HG02981 (cell line): ENCODE measurements at regions not wholly inside any gene's neighbourhood (a gene's known extent, or its start where the extent isn't known, plus 50 kb on each side); places are given as distances from the start of the nearest gene placed in this dataset.
"Not testable (repeated sequence)": the region's sequence is repeated elsewhere in the genome, so short reads cannot be mapped to it uniquely, and the experiment has no call there.

Experiments
- ATAC-seq: cut with Tn5 transposase; IDR thresholded peaks from one replicate; pipeline ENCODE4 v1.9.1; 2021; ENCODE audit warnings: mild to moderate bottlenecking, moderate library complexity; ENCODE audit not compliant: unreplicated experiment

GRCh38 chrX:11836284-11836683 lies 78.2 kb downstream of the MSL3 start:
- no peak for ATAC-seq

DNA sequence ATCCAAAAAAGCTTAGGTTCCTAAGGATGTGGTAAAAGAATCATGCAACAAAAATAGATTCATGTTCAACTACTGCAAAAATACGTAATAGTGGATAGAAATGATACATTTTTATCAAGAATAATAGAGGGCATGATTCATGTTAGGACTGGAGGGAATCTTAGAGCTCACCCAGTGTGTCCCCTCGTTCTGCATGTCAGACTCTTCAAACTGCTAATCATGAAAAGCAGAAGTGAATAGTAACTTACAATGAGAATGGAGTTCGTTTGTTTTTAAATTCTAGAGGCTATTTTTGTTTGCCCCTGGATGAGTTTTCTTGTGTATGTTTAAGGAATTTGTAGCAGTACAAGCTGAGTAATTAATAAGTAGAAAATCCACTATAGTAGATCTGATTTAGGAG lies 79.4 kb downstream of the MSL3 start:
- no peak for ATAC-seq

- no peak for ATAC-seq
Measured at GRCh38 chrX:11864171-11864570, 106.1 kb downstream of the MSL3 start.

- no peak for ATAC-seq
Measured at GRCh38 chrX:11867610-11868345, 109.7 kb downstream of the MSL3 start.

- no peak for ATAC-seq
Measured at GRCh38 chrX:11870789-11871188, 112.8 kb downstream of the MSL3 start.

DNA sequence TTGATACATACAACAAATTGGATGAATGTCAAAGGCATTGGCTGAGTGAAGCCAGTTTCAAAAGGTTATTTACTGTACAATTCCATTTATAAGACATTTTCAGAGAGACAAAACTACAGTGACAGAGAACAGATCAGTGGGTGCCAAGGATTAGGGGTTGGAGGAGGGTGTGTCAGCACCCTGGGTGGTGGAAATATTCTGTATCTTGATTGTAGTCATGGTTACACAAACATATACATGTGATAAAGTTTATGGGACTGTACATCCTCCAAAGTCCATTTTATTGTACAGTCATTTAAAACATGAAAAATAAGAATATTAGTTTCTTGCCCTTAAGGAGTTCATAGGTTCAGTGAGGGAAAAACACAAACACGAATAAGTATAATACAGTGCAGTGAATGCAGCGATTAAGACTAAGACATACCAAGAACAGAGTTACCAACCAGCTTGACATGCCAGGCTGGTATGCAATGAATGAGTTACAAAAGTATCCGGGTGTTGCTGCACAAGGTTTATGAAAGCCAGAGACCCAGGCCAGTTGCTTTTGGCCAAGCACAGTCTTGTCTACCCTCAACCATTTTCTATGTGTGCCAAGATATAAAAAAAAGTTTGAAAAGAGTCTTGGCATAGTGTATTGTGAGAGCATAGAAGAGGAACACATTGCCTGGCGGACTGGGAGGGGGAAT lies 123.6 kb downstream of the MSL3 start:
- no peak for ATAC-seq

- no peak for ATAC-seq
Measured at GRCh38 chrX:11886745-11887144, 128.7 kb downstream of the MSL3 start.

- no peak for ATAC-seq
Measured at GRCh38 chrX:11887175-11887574, 129.1 kb downstream of the MSL3 start.

GRCh38 chrX:11888421-11888820 lies 130.4 kb downstream of the MSL3 start:
- ATAC-seq, result no peak

DNA sequence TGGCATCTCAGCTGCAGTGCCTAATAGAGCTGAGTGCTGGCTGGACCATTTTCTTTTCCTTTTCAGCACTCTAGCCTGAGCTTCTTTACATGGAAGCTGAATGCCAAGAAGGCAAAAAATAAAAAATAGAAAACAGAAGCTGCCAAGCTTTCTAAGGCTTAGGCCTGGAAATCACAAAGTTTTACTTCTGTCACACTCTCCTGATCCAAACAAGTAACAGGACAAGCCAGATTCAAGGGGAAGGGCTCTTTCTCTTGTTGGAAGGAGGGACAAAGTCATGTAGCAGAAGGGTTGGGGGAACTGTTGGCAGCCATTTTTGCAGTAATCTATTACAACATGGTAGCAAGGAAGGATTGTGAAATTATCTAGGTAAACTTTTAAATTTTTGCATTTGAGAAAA lies 131.8 kb downstream of the MSL3 start:
- ATAC-seq, result no peak

DNA sequence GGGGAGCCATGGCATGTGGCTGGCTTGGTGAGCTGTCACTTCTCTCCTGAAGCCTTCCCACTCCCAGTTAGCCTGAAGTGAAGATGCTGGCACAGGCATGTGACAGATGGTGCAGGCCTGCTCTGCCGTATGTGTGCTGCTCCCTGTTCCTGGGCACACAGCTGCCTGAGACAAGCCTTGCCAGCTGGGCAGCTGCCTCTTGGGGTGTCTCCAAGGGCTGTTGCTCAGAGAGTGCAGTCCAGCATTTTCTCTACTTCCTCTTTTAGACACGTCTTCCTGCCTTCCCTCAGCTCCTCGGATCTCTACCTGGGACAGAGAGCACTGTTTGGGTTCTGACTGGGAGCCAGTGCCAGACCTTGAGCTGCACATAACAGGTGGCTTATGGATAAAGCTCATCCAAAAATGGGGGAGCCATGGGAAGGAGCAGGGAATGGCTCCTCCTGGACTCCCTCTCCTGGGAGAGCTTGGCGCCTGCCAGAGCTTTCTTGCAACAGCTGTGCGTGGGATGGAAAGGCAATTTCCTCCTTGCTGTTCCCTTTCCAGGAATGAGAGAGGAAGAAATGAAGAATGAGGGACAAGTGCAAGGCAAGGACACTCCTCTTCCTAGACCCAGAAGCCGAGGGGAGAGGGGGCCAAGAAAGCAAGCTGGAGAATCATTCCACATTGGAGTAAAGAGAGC lies 132.9 kb downstream of the MSL3 start:
- no peak for ATAC-seq

DNA sequence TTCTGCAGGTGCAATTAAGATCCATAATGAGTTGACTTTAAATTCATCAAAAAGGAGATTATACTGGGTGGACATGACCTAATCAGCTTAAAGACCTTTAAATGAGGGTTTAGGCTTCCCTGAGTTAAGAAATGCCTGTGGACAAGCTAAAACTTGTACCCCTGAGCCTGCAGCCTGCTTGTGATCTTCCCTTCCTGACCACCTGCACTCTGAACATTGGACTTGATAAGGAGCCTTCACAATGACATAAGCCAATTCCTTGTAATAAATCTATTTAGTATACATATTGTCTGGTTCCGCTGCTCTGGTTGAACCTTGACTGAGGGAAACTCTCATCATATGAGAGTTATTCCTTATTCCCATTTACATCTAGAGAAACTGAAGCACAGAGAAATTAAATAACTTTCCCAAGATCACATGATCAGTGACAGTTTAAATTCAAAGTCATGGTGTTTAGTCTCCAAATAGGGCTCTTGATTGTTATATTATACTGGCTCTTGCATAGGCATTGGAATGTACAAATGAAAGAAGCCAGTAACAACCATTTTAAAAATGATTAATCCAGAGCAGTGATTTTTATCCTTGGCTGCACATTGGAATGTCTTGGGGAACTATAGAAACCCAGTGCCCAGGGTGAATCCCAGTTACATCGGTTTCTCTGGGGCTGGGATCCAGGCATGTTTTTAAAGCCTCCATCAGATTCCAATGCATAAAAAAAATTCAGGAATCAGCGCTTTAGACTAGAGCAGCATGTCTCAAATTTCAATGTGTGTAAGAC lies 136.1 kb downstream of the MSL3 start:
- no peak for ATAC-seq

DNA sequence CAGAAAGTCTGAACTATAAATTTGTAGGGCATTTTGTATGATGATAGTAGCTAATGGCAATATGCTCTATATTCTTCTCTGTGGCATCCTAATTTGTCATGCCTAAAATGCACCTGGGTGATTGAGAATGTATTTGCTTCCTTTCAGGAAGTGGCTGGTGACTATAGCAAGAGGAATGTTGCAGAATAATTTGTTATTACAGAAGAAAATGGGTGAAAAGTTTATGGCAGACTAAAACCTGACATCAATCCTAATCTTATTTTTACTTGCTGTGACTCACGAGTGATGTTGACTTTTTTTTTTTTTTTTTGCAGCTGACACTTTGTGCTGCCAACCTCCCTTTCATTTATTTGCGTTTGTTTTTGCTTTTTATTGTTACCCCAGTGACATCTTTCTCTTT lies 141.1 kb downstream of the MSL3 start:
- ATAC-seq, result no peak

GRCh38 chrX:11905933-11906332 lies 147.9 kb downstream of the MSL3 start:
- ATAC-seq, result not testable (repeated sequence)

DNA sequence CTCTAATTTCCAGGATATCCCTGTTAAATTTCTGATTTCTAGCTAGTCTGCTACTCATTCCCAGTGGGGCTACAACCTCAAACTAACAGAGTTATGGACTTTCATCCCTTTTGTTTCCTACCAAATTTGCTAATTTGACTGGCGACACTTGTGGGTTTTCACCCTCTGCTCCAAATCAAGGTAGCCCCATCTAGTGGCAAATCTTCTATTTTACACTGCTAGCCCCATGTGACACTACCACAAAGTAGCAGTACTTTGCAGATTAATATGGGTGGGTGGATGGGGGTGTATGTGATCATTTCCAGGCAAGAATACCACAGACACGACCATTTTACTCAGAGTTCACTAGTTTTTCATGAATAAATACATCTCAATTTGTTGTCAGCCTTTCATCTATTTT lies 150.3 kb downstream of the MSL3 start:
- peak; percentile 72 for ATAC-seq

DNA sequence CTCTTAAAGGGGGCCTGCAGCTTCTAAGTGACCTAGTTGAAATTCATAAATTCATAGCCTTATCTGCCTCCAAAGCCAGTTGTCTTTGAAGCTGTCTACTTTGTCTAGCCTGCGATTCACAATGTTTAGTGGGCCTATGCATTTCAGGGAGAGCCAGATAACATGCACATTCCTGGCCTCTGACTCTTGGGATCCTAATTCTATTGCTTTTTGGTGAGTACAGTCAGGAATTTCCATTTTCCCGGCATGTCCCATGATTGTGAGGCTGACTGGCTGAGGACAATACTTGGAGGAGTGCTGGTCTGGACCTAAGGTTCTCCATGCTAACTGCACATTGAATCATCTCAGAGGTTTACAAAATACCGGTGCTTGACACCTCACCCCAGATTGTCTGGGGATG lies 155.0 kb downstream of the MSL3 start:
- no peak for ATAC-seq

- ATAC-seq, result no peak
Measured at GRCh38 chrX:11929476-11929875, 171.4 kb downstream of the MSL3 start.

- ATAC-seq, result no peak
Measured at GRCh38 chrX:11932423-11932822, 174.4 kb downstream of the MSL3 start.

DNA sequence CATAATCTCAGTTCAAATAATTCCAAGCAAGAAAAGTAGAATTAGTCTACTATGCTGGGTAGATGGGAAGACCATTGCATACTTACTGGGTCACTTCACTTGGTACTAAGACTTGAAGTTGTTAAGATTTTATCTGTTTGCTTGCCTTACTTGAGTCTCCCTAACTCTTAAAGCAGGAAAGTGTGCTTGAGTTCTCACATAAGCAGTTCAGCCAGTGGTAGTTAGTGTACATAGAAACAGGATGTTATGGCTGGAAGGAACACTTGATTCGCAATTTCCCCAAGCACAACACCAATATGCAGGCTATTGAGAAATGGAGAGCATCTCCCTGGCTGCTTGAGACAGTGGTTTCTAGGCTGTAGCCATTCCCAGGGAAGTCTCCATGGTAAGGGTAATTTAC lies 176.1 kb downstream of the MSL3 start:
- no peak for ATAC-seq

DNA sequence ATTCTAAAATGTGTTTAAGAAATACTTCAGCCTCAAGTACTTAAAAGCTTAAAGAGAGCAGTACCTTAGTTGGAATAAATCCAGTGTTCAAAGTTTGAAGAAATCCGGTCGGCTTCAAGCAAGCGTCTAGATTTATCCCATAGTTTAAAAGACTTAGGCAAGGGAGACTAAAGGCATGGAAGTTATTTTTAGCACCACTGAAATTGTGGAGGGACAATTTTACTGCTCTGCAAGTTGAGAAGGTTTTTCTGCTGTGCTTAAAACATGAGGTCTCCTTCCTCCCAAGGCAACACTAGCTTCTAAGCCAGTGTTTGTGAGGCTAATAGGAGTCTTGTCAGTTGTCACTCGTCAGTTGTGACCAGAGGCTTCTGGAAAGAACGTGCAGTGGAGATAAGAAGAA lies 183.5 kb downstream of the MSL3 start:
- no peak for ATAC-seq

DNA sequence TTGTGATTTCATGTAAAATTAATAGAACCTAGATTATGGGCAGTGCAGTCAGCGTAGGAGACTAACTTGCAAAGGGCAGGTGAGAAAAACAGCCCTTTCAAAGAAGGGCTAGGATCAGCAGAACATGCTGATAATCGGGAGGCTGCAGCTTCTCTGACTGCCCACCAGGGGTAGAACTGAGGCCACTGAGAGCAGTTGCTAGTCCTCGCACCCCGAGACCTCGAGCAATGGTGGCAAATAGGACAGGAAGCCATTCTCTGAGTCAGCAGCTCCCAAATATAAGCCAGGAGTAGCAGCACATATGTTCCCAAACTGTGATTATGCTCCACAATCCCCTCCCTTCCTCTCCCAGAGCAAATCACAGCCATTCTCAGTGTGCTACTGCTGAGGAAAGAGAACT lies 186.5 kb downstream of the MSL3 start:
- ATAC-seq, result no peak
